ENCODE measurements at regions not wholly inside any gene's neighbourhood (a gene's known extent, or its start where the extent isn't known, plus 50 kb on each side); places are given as distances from the start of the nearest gene placed in this dataset.

DNA sequence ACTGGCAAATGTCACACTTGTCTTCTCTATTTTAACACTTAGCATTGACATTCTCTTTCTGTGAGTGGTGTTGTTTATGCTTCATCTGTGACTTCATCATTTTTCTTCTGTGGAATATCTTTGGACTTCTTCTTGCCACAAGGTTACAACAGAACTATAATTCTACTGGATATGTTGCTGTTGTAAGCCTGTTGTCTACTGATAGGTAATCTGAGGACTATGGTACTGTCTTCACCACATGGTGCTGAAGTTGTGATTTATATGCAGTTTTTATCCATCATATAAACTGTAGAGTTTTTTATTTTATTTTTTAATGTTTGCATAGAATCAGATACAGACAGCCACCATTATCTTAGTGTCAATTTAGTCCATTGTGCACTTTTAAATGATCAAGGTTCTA lies 622.2 kb upstream of the CNTN5 start:
- Histone ChIP-seq H3K4me1 (no peaks in the 10 kb centered on the region), H3K36me3 (no peaks in the 10 kb centered on the region), H3K27me3 (no peaks in the 10 kb centered on the region), H3K9me3 (no peaks in the 10 kb centered on the region), H3K27ac (no peak overlapping the region), H3K4me3 (no peak overlapping the region)
- DNase-seq: no peak
- TF ChIP-seq EP300 (IDR thresholded peaks at IDR 0.05; ENCODE audit: low read depth): no peak
- no peak for TF ChIP-seq POLR2AphosphoS5 (IDR thresholded peaks at IDR 0.05)
- TF ChIP-seq, protein P1, sequence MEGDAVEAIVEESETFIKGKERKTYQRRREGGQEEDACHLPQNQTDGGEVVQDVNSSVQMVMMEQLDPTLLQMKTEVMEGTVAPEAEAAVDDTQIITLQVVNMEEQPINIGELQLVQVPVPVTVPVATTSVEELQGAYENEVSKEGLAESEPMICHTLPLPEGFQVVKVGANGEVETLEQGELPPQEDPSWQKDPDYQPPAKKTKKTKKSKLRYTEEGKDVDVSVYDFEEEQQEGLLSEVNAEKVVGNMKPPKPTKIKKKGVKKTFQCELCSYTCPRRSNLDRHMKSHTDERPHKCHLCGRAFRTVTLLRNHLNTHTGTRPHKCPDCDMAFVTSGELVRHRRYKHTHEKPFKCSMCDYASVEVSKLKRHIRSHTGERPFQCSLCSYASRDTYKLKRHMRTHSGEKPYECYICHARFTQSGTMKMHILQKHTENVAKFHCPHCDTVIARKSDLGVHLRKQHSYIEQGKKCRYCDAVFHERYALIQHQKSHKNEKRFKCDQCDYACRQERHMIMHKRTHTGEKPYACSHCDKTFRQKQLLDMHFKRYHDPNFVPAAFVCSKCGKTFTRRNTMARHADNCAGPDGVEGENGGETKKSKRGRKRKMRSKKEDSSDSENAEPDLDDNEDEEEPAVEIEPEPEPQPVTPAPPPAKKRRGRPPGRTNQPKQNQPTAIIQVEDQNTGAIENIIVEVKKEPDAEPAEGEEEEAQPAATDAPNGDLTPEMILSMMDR (IDR thresholded peaks at IDR 0.05): no peak
- TF ChIP-seq POLR2A (IDR thresholded peaks at IDR 0.05): no peak
- intact Hi-C loops (cut with DNase I; ENCODE audit: low total_unique reads): no loop called here
- in situ Hi-C loops (cut with MboI; ENCODE audit: low pct_ligation_motif_present in 1 of 4, low pct_unique_long_range_greater_than_20kb in 1 of 4, low sequenced_read_pairs in 3 of 4): no loop called here

DNA sequence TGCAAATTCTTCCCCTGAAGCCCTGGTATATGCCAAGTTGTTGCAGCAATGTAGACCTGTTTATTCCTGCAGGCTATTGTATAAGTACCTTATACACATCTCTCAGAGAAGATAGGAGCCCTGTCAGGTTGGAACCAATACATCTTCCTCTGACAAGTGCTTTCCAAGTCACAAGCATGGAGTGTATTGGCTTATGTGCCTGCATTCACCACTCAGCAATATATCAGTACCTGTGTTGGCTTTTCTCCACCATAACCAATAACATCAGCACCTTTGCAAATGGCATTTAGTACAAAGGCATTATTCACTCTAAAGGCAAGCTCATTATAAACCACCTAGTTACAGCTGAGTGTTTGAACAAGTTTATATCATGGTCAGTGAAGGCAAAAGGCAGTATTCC lies 611.7 kb upstream of the CNTN5 start:
- intact Hi-C loops (cut with DNase I; ENCODE audit: low total_unique reads) (no loop called here), in situ Hi-C loops (cut with MboI; ENCODE audit: low pct_ligation_motif_present in 1 of 4, low pct_unique_long_range_greater_than_20kb in 1 of 4, low sequenced_read_pairs in 3 of 4) (no loop called here)
- DNase-seq: no peak
- H3K27me3 ChIP-seq: no peaks in the 10 kb centered on the region
- no peak overlapping the region for H3K4me3 ChIP-seq
- no peak overlapping the region for H3K27ac ChIP-seq
- no peaks in the 10 kb centered on the region for H3K4me1 ChIP-seq
- TF ChIP-seq, protein P1 (IDR thresholded peaks at IDR 0.05): no peak
- TF ChIP-seq POLR2AphosphoS5 (IDR thresholded peaks at IDR 0.05) (no peak), EP300 (IDR thresholded peaks at IDR 0.05; ENCODE audit: low read depth) (no peak), POLR2A (IDR thresholded peaks at IDR 0.05) (no peak)
- H3K9me3 ChIP-seq: peaks cover 0 to 5% of the 10 kb centered on the region in 2 donors
- H3K36me3 ChIP-seq: no peaks in the 10 kb centered on the region

DNA sequence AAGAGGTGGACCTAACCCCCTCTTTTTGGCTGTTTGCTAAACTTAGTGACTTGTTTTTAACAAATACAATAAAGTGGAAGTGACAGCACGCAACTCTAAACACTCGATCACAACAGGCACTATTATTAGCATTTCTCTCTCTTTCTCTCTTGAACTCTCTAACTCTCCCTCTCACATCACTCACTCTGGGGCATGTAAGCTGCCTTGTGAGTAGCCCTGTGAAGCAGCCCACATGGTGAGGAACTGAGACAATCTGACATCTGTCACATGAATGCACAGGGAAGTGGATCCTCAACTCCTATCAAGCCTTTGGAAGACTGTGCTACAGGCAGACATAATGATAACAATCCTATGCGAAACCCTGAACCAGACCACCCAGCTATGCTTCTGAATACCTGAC lies 609.0 kb upstream of the CNTN5 start:
- 76 to 77% methylated on average over 3 of the region's 3 CpGs for WGBS, 2 donors (ENCODE audit: low coverage in 1 of 2)
- Histone ChIP-seq H3K9me3 (peaks cover 0 to 5% of the 10 kb centered on the region in 2 donors), H3K27ac (no peak overlapping the region), H3K36me3 (no peaks in the 10 kb centered on the region), H3K4me1 (no peaks in the 10 kb centered on the region), H3K27me3 (no peaks in the 10 kb centered on the region), H3K4me3 (no peak overlapping the region)
- intact Hi-C loops (cut with DNase I; ENCODE audit: low total_unique reads): no loop called here
- in situ Hi-C loops (cut with MboI; ENCODE audit: low pct_ligation_motif_present in 1 of 4, low pct_unique_long_range_greater_than_20kb in 1 of 4, low sequenced_read_pairs in 3 of 4): no loop called here
- TF ChIP-seq POLR2A (IDR thresholded peaks at IDR 0.05): no peak
- TF ChIP-seq, protein P1 (IDR thresholded peaks at IDR 0.05): no peak
- DNase-seq: no peak

DNA sequence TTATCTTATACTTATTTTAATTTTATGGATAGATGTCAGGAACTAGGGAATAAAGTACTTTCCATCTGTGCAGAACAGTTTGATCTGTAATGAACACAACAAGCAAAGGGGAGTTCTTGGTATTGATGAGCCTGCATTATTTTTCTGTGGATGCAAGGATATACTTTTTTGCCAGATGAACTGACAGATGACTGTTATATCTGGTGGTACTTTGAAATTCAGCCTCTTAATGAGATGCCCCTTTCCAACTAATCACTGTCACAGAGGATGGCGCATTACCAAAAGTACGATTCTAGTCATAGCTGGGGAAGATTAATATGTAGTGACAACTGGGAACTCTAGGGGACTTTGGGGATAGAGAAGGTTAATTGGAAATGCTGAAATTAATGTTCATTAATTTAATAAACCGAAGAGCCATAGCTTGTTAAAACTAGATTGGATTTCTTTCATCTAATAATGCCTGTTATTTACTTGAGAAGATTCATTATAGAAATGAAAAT lies 603.4 kb upstream of the CNTN5 start:
- intact Hi-C loops (cut with DNase I; ENCODE audit: low total_unique reads): no loop called here

More for the DNA sequence above, 603.4 kb upstream of the CNTN5 start:
- no peak for DNase-seq
- H3K4me3 ChIP-seq: no peak overlapping the region
- no peak overlapping the region for H3K27ac ChIP-seq
- in situ Hi-C loops (cut with MboI; ENCODE audit: low pct_ligation_motif_present in 1 of 4, low pct_unique_long_range_greater_than_20kb in 1 of 4, low sequenced_read_pairs in 3 of 4): no loop called here
- no peaks in the 10 kb centered on the region for H3K36me3 ChIP-seq
- no peaks in the 10 kb centered on the region for H3K9me3 ChIP-seq
- 84 to 91% methylated on average over 3 of the region's 3 CpGs for WGBS, 2 donors (ENCODE audit: low coverage in 1 of 2)
- H3K27me3 ChIP-seq: no peaks in the 10 kb centered on the region
- no peaks in the 10 kb centered on the region for H3K4me1 ChIP-seq
- TF ChIP-seq POLR2AphosphoS5 (IDR thresholded peaks at IDR 0.05) (no peak), EP300 (IDR thresholded peaks at IDR 0.05; ENCODE audit: low read depth) (no peak), POLR2A (IDR thresholded peaks at IDR 0.05) (no peak)
- TF ChIP-seq, protein P1 (IDR thresholded peaks at IDR 0.05): no peak
